Kidney glomerular epithelial cell (primary cell): ENCODE measurements at regions not wholly inside any gene's neighbourhood (a gene's known extent, or its start where the extent isn't known, plus 50 kb on each side); places are given as distances from the start of the nearest gene placed in this dataset.
A peak's percentile ranks its signal among the peaks of the same experiment; 100 is the strongest.

Experiments used
- DNase-seq: peaks from one replicate; lab custom pipeline; 2025; lab: John Stamatoyannopoulos, UW

DNA sequence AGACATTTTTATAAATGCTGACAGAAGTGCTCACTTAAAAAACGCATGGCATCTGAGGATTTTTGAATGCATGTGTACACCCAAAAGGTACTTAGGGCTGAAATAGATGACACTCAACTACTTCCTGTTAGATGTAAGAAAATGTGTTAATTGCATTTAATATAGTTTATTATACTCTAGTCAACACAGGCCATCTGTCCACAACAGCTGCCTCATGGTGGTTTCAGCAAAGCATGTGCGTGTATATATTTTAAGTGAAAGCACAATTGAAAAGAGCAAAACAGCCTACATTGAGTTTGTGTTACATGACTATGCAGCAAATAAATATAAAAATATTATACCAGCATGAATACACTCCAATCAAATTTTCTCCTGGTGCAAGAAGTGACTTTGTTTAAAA lies 1233.0 kb upstream of the EYS start:
- DNase-seq = no peak

DNA sequence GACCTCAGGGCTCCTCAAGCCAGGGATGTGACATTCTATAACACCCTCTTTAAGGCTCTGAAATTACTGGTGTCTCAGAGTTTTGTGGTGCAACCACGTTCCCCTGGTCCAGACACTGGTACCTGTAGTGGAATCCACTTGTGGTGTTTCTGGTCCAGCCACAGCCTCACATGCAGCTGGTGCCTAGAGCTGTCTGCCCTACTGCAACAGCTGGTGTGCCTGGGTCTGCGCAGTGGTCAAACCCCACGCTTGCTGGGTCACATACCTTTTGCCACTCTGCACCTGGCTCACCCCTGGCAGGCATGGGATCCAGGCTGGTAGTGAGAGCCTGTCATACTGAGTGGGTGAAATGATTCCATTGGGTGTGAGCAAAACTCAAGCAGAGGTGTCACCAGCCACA lies 1230.2 kb upstream of the EYS start:
- no peak for DNase-seq

DNA sequence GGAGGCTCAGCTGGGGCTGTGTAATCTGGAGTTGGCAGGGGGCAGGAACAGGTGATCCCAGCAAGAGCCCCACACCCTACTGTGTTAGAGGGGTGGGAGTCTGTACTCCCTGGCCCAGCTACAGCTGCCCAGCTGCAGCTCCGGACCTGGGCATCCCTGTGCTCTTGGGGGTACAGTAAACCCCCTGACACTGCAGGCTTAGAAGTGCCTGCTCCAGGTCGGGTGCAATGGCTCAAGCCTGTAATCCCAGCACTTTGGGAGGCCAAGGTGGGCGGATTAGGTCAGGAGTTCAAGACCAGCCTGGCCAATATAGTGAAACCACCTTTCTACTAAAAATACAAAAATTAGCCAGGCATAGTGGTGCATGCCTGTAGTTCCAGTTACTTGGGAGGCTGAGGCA lies 1228.6 kb upstream of the EYS start:
- DNase-seq = no peak

DNA sequence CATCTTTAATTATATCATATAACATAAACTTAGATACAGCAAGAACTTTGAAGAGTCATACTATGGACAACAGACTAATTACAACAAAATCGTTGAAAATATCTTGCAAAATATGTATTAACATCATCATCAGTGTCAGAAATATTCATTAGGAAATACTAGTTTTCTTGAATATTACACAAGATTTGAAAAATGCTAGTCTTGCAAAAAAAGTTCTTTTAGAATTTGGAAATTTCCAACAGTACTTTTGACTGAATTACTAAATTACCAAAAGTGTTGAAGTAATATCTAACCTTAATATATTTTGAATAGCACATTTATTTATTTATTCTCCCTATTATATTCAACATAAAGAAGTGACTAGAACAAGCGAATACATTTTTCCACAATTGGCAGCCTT lies 1224.8 kb upstream of the EYS start:
- DNase-seq = no peak

DNA sequence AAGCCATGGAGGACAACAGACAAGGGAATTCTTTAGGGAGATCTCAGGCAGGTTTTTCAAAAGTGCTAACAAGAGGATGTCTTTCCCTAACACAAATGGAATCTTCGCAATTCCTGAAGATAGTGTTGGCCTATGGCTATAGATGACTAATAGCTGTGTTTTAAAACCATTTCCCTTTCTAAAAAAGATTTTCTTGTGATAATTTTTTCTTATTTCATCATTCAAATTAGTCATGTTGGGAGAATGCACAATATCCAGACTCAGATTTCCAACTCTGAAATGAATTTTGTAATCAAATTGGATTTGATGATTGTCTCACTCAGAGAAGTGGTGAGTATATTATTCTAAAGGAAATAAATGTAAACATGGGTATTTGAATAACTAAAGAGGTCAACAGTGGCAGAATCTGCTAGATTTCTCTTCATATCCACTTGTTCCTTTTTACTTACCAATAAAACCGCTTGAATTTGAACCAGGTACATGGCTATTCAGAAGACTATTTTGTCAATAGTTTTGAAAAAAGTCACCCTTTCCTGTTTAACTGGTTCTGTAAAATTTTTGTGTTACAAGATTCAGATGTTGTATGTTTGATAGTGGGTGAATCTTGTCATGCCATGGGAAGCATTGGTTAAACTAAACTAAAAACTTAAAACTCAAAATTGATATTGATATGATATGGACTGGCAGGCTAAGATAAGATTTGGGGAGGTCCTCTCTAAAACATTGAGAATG lies 1223.7 kb upstream of the EYS start:
- no peak for DNase-seq

DNA sequence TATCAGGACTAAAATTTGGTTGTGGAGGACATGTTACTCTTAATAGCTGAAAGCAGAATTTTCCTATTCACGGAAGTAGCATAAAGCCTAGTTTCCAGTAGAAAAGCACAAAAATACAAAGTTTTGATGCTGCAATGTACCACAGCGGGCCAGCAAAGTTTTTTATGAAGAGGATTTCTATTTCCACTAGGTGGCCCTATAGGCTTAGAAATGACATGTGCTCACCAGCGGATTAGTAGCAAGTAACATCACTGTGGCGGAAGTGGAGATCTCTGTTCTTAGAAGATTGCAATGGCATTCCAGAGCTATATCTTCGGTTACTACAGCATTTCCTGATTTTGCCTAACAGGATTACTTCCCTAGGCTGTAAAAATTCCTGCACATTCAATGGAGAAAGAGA lies 1219.0 kb upstream of the EYS start:
- DNase-seq = no peak

DNA sequence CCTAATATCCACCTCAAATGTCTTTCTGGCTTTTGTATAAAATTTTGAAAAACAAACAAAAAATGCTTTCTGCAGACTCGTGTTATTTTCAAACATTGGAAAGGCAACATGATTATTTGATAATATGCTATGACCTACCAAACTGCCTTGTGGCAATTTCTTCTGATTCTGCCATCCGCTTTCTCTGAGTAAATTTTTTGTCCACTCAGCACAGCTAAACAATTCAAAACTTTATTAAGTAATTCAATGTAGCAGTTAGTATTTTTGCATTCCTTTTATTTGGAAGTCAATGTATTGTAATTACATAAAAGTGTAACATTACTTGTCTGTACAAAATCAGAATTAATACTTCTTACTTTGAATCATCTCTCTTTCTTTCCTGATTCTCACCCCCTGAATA lies 1206.6 kb upstream of the EYS start:
- DNase-seq = no peak

DNA sequence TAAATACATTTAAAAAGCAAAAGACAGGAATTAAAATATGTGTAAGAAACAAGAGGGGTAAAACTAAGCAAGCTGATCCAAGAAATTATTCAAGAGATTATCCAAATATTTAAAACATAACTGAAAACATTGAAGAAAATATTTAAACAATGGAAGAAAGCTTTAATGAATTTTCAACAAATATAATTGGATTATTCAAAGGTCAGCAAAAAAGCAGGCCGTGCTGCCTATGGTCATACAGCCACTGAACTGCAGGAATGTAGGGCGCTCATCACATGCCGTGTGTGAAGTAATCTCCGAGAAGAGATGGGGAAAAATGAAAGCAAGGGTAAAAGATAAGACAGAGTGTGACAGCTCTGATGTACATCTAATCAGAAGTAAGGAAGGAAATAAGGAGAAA lies 1195.4 kb upstream of the EYS start:
- DNase-seq = no peak

DNA sequence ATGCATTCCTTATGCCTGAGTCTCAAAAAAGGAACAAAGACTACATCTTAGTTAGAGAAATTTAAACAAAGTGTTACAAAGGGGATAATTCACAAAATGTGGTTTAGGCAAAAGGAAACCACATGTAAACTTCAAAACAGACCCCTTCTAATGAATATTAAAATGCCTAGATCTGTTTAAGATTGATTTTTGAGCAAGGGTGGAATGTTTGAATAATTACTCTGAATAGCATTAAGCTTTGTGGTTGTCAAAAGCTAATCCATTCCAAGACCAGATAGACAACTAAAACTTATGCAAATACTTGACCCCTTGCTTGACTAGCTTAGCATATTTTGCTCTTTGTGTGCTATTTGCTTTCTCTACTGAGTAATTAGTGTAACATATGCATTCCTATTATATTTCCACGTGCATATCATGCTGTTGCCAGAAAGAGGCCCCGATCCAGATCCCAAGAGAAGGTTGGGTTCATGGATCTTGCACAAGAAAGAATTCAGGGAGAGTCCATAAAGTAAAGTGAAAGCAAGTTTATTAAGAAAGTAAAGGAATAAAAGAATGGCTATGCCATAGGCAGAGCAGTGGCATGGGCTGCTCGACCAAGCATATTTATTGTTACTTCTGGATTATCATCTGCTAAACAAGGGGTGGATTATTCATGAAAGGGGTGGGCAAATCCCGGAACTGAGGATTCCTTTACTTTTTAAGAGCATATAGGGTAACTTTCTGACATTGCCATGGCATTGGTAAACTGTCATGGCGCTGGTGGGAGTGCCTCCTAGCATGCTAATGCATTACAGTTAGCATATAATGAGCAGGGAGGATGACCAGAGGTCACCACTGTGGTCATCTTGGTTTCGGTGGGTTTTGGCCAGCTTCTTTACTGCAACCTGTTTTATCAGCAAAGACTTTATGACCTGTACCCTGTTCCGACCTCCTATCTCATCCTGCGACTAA lies 1193.4 kb upstream of the EYS start:
- no peak for DNase-seq

DNA sequence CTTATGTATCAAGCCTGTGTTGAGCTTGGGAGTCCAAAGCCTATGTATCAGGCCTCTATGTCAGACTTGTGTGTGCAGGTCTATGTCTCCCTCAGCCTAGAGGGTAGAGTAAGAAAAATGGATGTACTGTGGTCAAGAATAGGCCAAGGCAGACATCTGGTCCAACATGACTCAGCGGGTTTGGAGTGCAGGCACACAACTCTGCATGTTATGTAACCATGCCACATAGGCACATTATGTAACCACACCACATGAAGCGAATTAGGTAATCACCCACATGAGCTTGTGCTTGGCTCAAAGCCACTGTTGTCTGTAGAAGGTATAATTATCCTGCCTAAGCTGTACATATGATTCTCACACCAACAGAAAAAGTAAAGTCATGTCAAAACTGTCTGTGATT lies 1190.5 kb upstream of the EYS start:
- DNase-seq = no peak

DNA sequence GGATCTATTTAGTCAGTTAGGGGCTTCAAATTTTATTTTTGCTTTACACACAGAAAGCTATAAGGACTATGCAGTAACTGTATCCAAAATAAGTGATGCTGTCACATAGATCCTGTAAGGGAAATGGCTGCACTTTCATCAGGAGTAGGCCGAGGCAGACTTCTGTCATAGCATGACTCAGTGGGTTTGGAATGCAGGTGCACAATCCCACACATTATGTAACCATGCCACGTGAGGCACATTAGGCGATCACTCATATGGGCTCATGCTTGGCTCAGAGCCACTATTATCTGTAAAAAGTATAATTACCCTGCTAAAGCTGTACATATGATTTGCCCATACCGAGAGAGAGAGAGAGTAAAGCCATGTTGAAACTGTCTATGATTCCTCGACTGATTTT lies 1189.4 kb upstream of the EYS start:
- DNase-seq = peak; percentile 31

DNA sequence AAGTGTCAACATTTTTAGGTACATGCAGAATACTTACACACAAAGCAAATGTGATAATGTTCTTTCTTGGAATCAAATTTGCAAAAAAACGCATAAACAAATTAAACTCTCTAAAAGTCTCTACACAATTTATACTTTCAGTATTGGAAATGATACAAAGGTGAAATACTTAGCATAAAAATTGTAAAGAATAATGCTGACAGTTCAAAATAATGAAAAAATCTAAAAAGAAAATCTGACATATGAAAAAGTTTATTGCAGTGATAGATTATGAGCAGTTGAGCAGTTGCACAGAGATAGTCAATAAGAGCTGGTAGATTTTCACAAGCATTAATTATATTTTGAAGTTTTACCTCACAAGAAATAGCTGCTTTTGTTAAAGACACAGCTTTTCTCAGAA lies 1176.4 kb upstream of the EYS start:
- no peak for DNase-seq

DNA sequence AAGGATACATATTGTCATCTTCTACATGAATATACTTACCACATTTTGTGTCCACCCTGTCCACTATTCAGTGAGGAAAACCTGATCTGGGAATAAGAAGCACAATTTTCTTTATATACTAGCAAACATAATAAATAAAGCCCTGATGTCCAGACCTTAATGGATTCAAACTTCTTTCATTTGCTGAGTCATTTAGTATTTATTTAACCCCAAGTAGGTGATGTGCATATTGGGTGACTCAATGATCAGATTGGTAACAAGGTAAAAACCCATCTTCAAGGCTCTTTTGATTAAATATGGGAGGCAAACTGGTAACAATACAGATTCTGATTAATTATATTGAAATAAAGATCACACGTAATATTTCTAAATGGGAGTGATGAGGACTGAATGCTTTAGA lies 1159.8 kb upstream of the EYS start:
- peak; percentile 12 for DNase-seq

DNA sequence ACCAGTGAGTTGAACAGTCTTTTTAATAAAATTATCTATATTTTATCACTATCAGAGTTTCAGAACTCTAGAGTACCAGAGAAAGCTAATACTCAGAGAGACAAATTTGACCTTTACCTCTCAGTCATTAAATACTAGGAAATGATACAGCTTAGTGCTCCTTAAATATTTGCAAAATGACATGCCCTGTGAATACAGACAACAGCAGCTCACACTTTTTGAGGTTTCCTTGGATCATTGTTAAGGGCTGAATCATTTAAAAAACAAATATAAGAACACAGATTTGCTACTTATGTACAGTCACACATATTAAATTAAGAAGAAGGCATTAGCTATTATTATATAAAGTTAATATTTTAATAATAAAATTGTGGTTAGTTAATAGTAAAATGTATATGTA lies 1158.7 kb upstream of the EYS start:
- peak; percentile 46 for DNase-seq

DNA sequence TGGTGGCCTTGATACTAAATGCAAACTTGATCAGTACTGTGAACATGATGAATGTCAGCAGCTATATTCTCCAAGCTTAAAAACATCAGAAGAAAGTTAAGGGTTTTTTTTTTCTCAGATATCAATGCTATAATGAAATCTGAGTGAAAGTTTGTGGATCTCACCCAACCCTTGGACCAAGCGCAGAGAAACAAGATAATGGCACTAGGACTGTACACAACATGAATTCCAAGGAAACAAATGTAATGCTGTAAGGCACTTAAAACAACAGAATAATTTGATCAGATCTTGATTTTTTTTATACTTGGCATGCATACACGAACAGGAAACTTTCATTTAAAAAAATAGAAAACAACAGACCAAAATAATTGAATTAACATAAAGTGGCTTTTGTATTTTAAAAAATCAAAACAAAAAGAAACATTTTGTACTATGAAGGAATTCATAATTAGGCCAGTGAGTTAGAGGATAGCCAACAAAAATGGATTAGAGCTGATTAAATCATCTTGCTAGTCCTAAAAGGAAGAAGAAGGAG lies 1154.0 kb upstream of the EYS start:
- DNase-seq = no peak

DNA sequence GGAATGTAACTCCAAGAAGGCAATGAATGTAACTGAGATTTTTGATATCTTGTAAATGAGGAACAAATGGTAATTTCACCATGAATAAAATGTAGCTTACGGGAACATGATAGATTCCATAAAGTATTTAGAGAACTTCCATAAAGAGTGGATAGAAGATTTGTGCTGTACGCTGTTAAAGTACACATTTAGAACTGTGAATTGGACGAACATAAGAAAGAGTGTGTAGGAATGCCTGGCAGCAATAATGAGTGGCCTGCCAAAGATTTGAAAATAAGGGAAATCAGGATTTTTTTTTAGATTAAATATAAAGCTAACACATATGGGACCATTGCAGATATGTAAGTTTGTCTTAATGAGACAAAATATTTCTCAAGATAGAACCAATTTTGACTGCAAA lies 1153.3 kb upstream of the EYS start:
- DNase-seq = no peak

DNA sequence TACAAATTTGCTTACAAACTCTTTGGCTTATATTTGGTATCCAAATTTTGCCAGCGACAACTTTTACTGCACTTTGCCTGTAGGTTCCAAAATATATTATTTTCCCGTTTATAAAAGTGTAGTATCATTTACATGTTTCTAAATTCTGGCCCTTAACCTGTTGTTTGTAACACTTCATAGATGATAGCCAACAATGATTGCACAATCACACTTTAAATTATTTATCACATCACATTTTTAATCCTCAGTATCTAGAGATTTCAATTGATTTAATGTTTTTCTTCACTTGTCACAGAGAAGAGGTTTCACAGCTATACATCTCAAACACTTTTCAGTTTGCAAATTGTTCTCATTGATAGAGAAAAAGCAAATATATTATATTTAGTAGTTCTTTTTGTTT lies 1151.2 kb upstream of the EYS start:
- DNase-seq = no peak

DNA sequence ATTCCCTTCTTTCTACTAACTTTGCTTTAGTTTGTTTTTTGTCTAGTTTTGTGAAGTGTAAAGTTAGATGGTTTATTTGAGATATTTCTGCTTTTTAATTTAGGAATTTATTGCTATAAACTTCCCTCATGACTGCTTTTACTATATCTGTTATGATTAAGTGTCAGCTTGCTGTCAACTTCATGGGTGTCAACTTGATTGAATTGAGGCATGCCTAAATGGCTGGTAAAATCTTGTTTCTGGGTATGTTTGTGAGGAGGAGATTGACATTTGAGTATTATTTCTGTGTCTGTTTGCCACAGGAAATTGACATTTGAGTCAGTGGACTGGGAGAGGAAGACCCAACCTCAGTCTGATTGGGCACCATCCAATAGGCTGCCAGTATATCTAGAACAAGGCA lies 1147.0 kb upstream of the EYS start:
- no peak for DNase-seq

DNA sequence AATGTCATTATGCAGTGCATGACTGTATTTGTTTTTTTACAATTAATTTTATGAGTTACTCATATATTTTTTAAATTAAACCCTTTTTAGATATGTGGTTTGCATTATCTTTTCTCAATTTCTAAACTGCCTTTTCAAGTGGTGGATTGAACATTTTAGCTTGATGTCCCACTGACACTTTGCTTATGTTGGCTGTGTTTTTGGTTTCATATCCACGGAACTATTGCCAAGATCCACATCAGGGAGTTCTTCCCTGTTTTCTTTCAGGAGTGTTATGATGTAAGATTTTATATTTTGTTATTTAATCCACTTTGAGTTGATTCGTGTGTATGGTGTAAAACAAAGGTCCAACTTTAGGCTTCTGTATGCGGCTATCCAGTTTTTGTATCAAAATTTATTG lies 1144.9 kb upstream of the EYS start:
- DNase-seq = no peak

DNA sequence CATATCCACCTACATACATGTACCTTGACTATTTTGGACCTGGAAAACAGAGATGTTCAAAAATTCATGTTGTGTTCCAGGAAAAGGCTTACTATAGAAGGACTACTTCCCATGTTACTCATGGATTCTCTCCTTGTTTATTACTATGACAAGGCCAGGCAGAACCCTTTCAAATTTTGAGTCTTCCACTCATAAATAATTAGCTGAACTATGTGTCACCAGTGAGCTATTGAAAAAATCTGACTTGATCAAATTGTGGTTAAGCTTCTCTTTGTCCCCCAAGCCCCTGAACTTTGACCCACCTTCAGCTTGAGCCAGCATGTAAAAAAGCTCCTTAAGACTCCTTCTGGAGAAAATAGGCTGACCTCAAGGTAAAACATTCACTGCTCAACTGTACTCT lies 1142.8 kb upstream of the EYS start:
- peak; percentile 57 for DNase-seq

DNA sequence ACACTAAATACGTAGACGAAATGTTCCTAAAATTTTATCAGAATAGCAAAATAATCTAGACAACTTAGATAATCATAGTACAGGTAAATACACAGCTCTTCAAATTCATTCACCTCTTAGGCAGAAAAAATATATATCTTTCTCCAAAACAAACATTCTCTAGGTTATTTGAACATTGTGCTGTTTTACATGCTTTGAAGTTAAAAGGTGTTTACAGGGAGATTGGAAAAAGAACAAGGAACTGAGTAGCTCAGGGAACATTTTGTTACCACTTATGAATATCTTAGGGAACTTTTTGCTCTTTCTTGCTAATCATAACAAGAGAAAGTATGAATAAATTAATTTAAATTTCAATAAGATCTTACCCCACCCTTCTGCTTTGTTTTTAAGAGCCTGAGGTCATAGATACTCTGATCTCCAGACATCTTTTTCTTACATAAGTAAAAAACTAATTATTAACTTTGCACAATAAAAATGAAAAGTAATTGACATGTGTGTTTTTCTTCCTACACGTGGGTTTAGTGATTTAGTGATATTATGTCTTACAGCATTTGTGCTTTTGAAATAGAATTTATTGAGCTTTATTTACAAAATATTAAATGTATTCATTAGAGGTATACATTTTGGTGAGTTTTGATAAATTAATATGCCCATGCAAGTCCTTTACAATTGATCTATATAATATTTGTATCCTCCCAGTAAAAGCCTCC lies 1141.4 kb upstream of the EYS start:
- no peak for DNase-seq

DNA sequence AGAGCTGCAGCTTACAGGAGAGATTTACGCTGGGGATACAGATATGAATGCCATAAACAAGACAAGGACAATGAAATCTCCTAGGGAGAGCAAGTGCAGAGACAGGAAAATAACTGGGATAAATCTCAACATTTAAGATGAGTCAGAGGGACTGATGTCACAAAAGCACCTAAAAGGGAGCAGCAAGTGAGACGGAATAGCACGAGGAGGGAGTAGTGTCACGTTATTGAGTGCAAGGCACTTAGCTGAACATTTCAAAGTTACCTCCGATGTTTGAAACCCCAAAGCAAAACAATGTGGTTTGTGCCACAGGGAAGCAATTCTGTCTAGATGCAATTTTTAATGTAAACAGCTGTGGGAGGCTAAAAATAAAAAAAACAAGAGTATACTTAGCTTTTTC lies 1131.7 kb upstream of the EYS start:
- no peak for DNase-seq

DNA sequence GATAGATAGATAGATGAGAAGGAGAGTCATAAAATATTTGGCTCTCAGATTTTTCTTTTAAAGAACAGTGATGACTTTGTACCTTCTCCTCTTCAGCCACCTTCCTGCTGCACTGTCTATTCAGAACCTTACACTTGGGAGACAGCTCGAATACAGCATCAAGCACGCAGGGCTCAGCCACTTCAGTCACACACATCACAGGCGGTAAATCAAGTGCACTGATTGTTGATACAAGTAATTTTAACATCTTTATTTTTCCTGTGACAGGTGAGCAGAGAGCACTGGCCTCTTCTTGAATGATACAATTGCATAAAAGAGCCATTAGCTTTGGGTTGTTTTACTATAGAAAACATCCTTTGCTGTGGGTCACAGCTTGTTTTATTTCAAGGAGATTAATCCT lies 1118.5 kb upstream of the EYS start:
- no peak for DNase-seq
